Esophagus muscularis mucosa (tissue), 4 donors: ENCODE measurements at regions not wholly inside any gene's neighbourhood (a gene's known extent, or its start where the extent isn't known, plus 50 kb on each side); places are given as distances from the start of the nearest gene placed in this dataset.

ENCODE experiments used
- DNase-seq: peaks from one replicate; pipeline ENCODE4 v3.0.0-alpha.2; 2017; ENCODE audit errors: extremely low spot score
- H3K27ac ChIP-seq, 4 donors: fragments of 200-600 bp; sonication (generic); replicated peaks in 1 of 4; 1 replicate in 3 of 4; 2 replicates in 1 of 4; pipeline ENCODE4 v1.5.1; 2016 to 2019; ENCODE audit warnings: mild to moderate bottlenecking in 1 of 4
- H3K27me3 ChIP-seq, 4 donors: fragments of 200-600 bp; sonication (generic); one replicate each; pipeline versions ENCODE4 v1.5.1 to v1.6.0; 2016 to 2019
- H3K36me3 ChIP-seq, 4 donors: fragments of 200-600 bp; sonication (generic); one replicate each; pipeline ENCODE4 v1.5.1; 2016 to 2019
- H3K4me1 ChIP-seq, 4 donors: fragments of 200-600 bp; sonication (generic); one replicate each; pipeline ENCODE4 v1.5.1; 2016 to 2019
- H3K4me3 ChIP-seq, 4 donors: fragments of 200-600 bp; sonication (generic); 1 replicate in 2 of 4; 2 replicates in 2 of 4; pipeline ENCODE4 v1.5.1; 2016 to 2019; ENCODE audit warnings: mild to moderate bottlenecking in 4 of 4, moderate library complexity in 1 of 4
- H3K9me3 ChIP-seq, 4 donors: fragments of 200-600 bp; sonication (generic); 1 replicate in 3 of 4; 2 replicates in 1 of 4; pipeline ENCODE4 v1.5.1; 2016 to 2019
- POLR2A ChIP-seq: fragments of 450-650 bp; IDR thresholded peaks from one replicate; pipeline ENCODE4 v1.6.1; 2017; ENCODE audit warnings: antibody characterized with exemption, moderate library complexity, mild to moderate bottlenecking, low read depth
- POLR2AphosphoS5 ChIP-seq, 2 donors: sonication (generic); formaldehyde crosslinking; IDR thresholded peaks; one replicate each; pipeline ENCODE4 v1.6.1; 2017; ENCODE audit warnings: antibody characterized with exemption in 2 of 2
- WGBS: methylation state at CpG from one replicate; pipeline ENCODE4 v1.1.5; 2018; 5-methylcytosine and 5-hydroxymethylcytosine counted together
- intact Hi-C: fragments of 100-400 bp; cut with DNase I; formaldehyde crosslinking; loops from one replicate; pipeline ENCODE4 v1.15.1; 2023
- small RNA-seq, 3 donors: library from RNA; depleted of rRNA; stranded (forward); fragments of <200 nt; gene quantifications; one replicate each; pipeline ENCODE3, GENCODE V24; 2016

GRCh38 chr6:71238351-71238750, 50.3 kb upstream of the OGFRL1 start:
- Histone ChIP-seq H3K36me3 (no peaks in the 10 kb centered on the region), H3K9me3 (no peaks in the 10 kb centered on the region), H3K27ac (no peak overlapping the region), H3K4me3 (no peak overlapping the region), H3K4me1 (no peaks in the 10 kb centered on the region), H3K27me3 (no peaks in the 10 kb centered on the region)
- WGBS, result 58% methylated on average over 1 of the region's 1 CpG
- no peak for TF ChIP-seq POLR2AphosphoS5 (IDR thresholded peaks at IDR 0.05)
- no peak for TF ChIP-seq POLR2A
- intact Hi-C loops, result no loop called here
- no peak for DNase-seq

Small RNA genes lying in the stretch of these regions (small RNA-seq; reads per million reads assigned to genes)
- 0 reads per million in 3 donors for gene RF00012
- 0 reads per million in 3 donors for gene RNU6-411P
